ENCODE measurements at regions not wholly inside any gene's neighbourhood (a gene's known extent, or its start where the extent isn't known, plus 50 kb on each side); places are given as distances from the start of the nearest gene placed in this dataset.

DNA sequence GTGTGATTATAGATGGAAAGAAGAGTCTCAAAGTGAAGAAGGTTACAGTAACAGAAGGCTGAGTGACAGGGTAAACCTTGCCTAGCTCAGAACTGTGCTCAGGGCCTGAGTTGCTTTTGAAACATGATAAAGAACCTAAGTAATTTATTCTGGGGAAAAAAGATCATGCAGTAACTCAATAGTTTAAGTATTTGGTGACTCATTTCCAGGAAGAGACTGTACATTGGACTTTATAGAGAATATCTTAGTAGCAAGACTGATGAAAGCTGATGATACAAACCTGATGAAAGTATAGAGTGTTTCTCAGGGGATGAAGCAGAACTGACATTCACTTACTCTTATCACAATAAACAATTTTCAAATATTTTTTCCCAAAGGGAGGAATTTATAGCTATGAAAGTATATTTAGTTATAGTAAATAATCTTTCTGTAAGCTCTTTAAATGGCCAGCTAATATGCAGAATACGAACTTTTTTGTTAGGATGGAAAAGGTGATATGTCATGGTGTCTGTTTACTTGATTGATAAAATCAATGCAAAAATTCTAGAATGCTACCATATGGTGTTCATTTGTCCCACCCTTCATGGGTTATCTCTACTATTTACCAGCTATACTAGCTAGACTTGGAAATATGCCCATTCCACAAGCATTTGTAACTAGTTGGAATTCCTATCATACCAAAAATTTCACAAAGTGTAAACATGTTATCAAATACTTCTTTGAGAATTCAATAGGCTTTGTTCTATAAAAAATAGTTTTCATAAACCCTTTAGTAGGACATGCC is 1265.5 kb upstream of the ACVR2A start:
- intact Hi-C loops (cut with DNase I, micrococcal nuclease), result no loop called here

DNA sequence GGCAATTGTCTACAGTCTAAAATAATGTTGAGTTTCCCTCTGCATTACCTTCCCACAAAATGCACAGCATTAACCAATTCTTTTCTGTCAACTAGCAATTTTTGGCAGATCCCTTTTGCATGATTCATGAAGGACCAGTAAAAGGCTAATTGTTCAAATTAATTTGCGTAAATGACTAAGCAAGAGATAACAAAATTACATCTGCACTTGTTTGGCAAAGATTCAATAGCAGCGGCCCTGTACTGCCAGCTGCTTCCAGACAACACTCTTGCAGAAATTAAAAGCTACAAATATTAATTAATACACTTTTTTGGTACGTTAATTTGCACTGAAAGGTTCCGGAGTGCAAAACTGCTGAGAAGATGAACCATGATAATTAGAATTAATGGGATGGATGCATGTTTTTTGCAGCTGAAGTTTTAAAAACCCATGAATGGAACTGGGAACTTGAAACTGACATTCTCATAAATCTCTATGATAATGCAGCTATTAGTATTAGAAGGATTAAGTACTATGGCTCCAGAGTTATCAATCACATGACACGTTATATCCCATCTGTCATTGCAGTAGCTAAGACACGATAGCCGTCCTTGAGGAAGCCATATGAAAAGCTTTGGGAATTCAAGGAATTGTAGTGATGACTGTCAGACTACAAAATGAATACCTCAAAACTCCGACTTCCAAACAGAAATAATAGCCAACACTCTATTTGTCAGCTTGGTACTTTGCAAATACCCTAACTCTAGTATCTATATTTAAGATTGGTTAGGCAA is 1268.3 kb upstream of the ACVR2A start:
- Histone ChIP-seq H3K36me3 (ENCODE audit: low read depth) (no peaks in the 10 kb centered on the region), H3K9me3 (no peaks in the 10 kb centered on the region), H3K4me1 (ENCODE audit: low read depth) (no peaks in the 10 kb centered on the region), H3K4me3 (no peak overlapping the region)
- TF ChIP-seq, protein P1, sequence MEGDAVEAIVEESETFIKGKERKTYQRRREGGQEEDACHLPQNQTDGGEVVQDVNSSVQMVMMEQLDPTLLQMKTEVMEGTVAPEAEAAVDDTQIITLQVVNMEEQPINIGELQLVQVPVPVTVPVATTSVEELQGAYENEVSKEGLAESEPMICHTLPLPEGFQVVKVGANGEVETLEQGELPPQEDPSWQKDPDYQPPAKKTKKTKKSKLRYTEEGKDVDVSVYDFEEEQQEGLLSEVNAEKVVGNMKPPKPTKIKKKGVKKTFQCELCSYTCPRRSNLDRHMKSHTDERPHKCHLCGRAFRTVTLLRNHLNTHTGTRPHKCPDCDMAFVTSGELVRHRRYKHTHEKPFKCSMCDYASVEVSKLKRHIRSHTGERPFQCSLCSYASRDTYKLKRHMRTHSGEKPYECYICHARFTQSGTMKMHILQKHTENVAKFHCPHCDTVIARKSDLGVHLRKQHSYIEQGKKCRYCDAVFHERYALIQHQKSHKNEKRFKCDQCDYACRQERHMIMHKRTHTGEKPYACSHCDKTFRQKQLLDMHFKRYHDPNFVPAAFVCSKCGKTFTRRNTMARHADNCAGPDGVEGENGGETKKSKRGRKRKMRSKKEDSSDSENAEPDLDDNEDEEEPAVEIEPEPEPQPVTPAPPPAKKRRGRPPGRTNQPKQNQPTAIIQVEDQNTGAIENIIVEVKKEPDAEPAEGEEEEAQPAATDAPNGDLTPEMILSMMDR (IDR thresholded peaks at IDR 0.05), result no peak
- intact Hi-C loops (cut with DNase I, micrococcal nuclease), result no loop called here
- DNase-seq (no peak), ATAC-seq (no peak)

More for the DNA sequence above, 1265.5 kb upstream of the ACVR2A start:
- DNase-seq, result no peak
- TF ChIP-seq, protein P1 (IDR thresholded peaks at IDR 0.05), result no peak
- Histone ChIP-seq H3K36me3 (ENCODE audit: low read depth) (no peaks in the 10 kb centered on the region), H3K4me1 (ENCODE audit: low read depth) (no peaks in the 10 kb centered on the region), H3K4me3 (no peak overlapping the region), H3K9me3 (no peaks in the 10 kb centered on the region)
- ATAC-seq, result no peak

DNA sequence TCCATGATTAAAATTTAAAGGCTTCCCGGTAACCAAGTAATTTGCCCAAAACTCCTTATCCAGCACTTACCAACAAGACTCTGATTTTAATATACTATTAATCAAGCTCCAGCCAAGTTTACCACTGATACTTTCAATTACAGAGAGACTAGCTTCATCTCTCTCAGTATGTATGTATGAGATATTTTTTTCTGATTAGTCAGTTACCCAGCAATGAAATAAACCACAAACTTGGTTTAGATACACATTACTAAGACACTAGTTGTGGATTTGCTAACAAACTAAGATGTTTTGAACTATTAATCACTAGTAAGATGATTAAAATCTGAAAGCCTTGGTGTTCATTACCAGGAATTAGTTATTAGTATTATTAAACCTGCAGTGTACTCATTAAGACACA is 1272.2 kb upstream of the ACVR2A start:
- intact Hi-C loops (cut with DNase I, micrococcal nuclease), result no loop called here
- ATAC-seq, result no peak

DNA sequence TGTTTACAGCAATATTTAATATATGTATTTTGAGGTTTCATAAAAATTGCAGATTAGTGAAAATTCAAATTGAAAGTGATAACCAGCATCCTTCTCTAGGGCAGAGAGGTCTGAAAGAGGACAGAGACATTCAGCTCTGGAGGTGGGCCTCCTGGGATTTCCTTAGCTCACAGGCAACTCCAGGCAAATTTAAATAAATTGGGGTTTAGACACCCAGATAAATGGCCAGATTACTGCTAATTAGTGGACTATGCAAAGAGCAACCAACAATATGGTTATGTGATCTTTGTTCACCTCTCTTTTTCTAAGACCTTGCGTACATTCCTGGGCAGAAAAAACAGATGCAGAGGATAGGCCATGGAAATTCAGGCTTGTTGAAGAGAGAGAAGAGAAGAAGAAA is 1282.8 kb upstream of the ACVR2A start:
- TF ChIP-seq, protein P1 (IDR thresholded peaks at IDR 0.05), result no peak
- H3K4me1 ChIP-seq (ENCODE audit: low read depth), result no peaks in the 10 kb centered on the region
- ATAC-seq (no peak), DNase-seq (no peak)
- H3K36me3 ChIP-seq (ENCODE audit: low read depth), result no peaks in the 10 kb centered on the region
- H3K4me3 ChIP-seq, result no peak overlapping the region
- H3K9me3 ChIP-seq, result no peaks in the 10 kb centered on the region
- intact Hi-C loops (cut with DNase I, micrococcal nuclease), result no loop called here

More for the DNA sequence above, 1272.2 kb upstream of the ACVR2A start:
- Histone ChIP-seq H3K4me1 (ENCODE audit: low read depth) (no peaks in the 10 kb centered on the region), H3K9me3 (no peaks in the 10 kb centered on the region), H3K36me3 (ENCODE audit: low read depth) (no peaks in the 10 kb centered on the region), H3K4me3 (no peak overlapping the region)
- TF ChIP-seq, protein P1 (IDR thresholded peaks at IDR 0.05), result no peak
- no peak for DNase-seq

DNA sequence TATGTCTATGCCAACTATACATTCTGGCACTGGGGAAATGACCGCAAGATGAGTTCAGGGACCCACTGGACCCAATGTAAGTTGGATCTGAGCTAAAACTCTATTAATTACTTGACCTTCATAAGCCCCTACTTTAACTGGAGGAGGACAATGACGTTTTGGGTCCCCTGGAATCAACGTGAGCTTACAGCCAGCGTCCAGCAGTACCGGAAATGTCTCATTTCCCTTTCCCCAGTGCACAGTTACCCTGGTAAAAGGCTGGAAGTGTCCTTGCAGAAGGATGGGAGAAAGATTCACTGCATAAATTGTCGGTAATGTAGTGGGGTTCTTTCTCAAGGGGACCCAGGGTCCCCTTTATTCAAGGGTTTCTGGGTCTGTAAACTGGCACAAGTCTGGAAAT is 1297.6 kb upstream of the ACVR2A start:
- Histone ChIP-seq H3K4me3 (no peak overlapping the region), H3K4me1 (ENCODE audit: low read depth) (no peaks in the 10 kb centered on the region), H3K9me3 (no peaks in the 10 kb centered on the region), H3K36me3 (ENCODE audit: low read depth) (no peaks in the 10 kb centered on the region)
- no peak for DNase-seq
- ATAC-seq, result no peak
- intact Hi-C loops (cut with DNase I, micrococcal nuclease), result no loop called here
- TF ChIP-seq, protein P1 (IDR thresholded peaks at IDR 0.05), result no peak

Measured in mucosa of descending colon (tissue), 3 donors.